GM06990 (cell line): ENCODE measurements at regions not wholly inside any gene's neighbourhood (a gene's known extent, or its start where the extent isn't known, plus 50 kb on each side); places are given as distances from the start of the nearest gene placed in this dataset.

ENCODE experiments used
- DNase-seq: peaks from one replicate; pipeline ENCODE4 v3.0.0-alpha.2; 2011; ENCODE audit not compliant: insufficient read length; ENCODE audit errors: extremely low read depth
- H3K27me3 ChIP-seq: replicated peaks from 2 replicates; pipeline ENCODE4 v1.6.0; 2011; ENCODE audit warnings: low read length; ENCODE audit not compliant: control insufficient read depth, insufficient read depth
- H3K36me3 ChIP-seq: 2 replicates; pipeline ENCODE4 v1.5.1; 2011; ENCODE audit warnings: low read length; ENCODE audit not compliant: control insufficient read depth, insufficient read depth
- H3K4me3 ChIP-seq: replicated peaks from 2 replicates; pipeline ENCODE4 v1.5.1; 2011; ENCODE audit warnings: low read depth, mild to moderate bottlenecking, control low read depth, low read length
- CTCF ChIP-seq: IDR thresholded peaks from 2 replicates; pipeline ENCODE4 v1.5.1; 2011; ENCODE audit warnings: low read length, control low read depth, mild to moderate bottlenecking, inconsistent platforms; ENCODE audit not compliant: insufficient read depth, poor library complexity, severe bottlenecking

GRCh38 chr2:241935314-241935713 lies 65.8 kb downstream of the RTP5 start:
- H3K4me3 ChIP-seq: no peak overlapping the region
- TF ChIP-seq CTCF: no peak
- no peak for DNase-seq
- no peaks in the 10 kb centered on the region for H3K27me3 ChIP-seq
- H3K36me3 ChIP-seq: no peaks in the 10 kb centered on the region

GRCh38 chr2:241935774-241936173 lies 66.2 kb downstream of the RTP5 start:
- Histone ChIP-seq H3K36me3 (no peaks in the 10 kb centered on the region), H3K4me3 (no peak overlapping the region), H3K27me3 (no peaks in the 10 kb centered on the region)
- no peak for DNase-seq
- TF ChIP-seq CTCF: no peak

GRCh38 chr2:241936457-241937133 lies 67.1 kb downstream of the RTP5 start:
- no peak for DNase-seq
- no peaks in the 10 kb centered on the region for H3K27me3 ChIP-seq
- H3K4me3 ChIP-seq: no peak overlapping the region
- no peak for TF ChIP-seq CTCF
- no peaks in the 10 kb centered on the region for H3K36me3 ChIP-seq

- no peaks in the 10 kb centered on the region for H3K27me3 ChIP-seq
- H3K36me3 ChIP-seq: no peaks in the 10 kb centered on the region
- TF ChIP-seq CTCF: no peak
- no peak for DNase-seq
- no peak overlapping the region for H3K4me3 ChIP-seq
Measured at GRCh38 chr2:241937297-241937696, 67.8 kb downstream of the RTP5 start.

GRCh38 chr2:241939541-241939940 lies 70.0 kb downstream of the RTP5 start:
- Histone ChIP-seq H3K36me3 (no peaks in the 10 kb centered on the region), H3K27me3 (no peaks in the 10 kb centered on the region), H3K4me3 (no peak overlapping the region)
- DNase-seq: no peak
- no peak for TF ChIP-seq CTCF

- Histone ChIP-seq H3K36me3 (no peaks in the 10 kb centered on the region), H3K4me3 (no peak overlapping the region), H3K27me3 (no peaks in the 10 kb centered on the region)
- TF ChIP-seq CTCF: peak; percentile 27
- DNase-seq: no peak
Measured at GRCh38 chr2:241940329-241940728, 70.8 kb downstream of the RTP5 start.
